Globus pallidus (tissue), 1 donor: ENCODE measurements at regions not wholly inside any gene's neighbourhood (a gene's known extent, or its start where the extent isn't known, plus 50 kb on each side); places are given as distances from the start of the nearest gene placed in this dataset.
"Not testable (repeated sequence)": the region's sequence is repeated elsewhere in the genome, so short reads cannot be mapped to it uniquely, and the experiment has no call there.

Experiments
- DNase-seq: peaks from one replicate; pipeline ENCODE4 v3.0.0-alpha.2; 2015; ENCODE audit warnings: low spot score

DNA sequence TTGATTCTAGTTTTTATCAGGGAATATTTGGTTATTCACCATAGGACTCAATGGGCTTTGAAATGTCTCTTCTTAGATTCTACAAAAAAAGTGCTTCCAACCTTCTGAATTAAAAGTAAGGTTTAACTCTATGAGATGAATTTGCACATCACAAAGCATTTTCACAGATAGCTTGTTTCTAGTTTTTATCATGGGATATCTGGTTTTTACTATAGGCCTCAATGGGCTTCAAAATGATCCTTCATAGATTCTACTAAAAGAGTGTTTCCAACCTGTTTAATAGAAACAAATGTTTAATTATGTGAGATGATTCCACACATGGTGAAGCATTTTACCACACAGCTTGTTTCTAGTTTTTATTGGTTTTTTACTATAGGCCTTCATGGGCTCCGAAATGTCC, 560.7 kb downstream of the KCNJ18 start:
- no peak for DNase-seq

- no peak for DNase-seq
Measured at GRCh38 chr17:22265807-22266206, 573.5 kb downstream of the KCNJ18 start.

DNA sequence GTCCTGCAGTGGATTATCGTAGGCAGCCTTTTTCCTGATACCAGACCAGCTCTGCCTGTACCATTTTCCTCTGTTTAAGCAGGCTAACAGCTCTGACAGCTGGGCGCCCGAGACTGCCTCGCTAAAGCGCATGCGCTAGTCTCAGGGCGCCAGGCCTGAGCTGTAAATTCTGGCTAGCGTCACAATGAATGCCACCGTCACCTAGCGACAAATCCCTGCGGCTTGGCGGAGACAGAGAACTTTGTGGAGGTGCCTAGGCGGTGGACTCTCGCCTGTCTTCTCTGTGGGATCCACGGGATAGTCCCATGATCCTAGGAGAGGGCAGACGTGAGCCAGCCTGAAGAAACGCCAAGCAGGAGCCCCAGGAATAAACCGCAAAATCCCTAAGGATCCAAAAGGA, 573.9 kb downstream of the KCNJ18 start:
- DNase-seq: no peak

GRCh38 chr17:22267019-22267418, 574.7 kb downstream of the KCNJ18 start:
- DNase-seq: no peak

- no peak for DNase-seq
Measured at GRCh38 chr17:22268214-22268911, 576.0 kb downstream of the KCNJ18 start.

GRCh38 chr17:22268912-22269220, 576.5 kb downstream of the KCNJ18 start:
- DNase-seq: no peak

GRCh38 chr17:22270381-22270780, 578.1 kb downstream of the KCNJ18 start:
- DNase-seq: no peak

- DNase-seq: not testable (repeated sequence)
Measured at GRCh38 chr17:22270809-22271208, 578.5 kb downstream of the KCNJ18 start.

GRCh38 chr17:22272363-22273146, 580.2 kb downstream of the KCNJ18 start:
- DNase-seq: no peak

DNA sequence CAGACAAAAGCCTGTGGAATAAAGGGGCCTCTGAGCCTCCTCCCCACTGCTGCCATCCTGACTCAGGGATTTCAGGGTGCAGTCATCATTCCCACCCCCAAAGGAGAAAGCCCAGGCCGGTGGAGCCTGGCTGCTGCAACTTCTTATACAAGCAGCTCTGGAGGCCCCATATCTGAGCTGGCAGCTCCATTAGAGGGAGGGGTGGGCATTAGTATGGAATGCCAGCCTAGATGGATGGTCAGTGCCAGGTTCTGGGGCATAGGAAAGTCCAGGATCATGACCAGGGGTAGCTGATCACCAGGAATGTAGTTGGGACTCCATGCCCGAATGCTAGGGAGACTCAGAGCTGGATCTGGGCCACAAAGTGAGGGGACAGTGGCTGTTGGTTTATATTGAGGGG, 581.0 kb downstream of the KCNJ18 start:
- no peak for DNase-seq

DNA sequence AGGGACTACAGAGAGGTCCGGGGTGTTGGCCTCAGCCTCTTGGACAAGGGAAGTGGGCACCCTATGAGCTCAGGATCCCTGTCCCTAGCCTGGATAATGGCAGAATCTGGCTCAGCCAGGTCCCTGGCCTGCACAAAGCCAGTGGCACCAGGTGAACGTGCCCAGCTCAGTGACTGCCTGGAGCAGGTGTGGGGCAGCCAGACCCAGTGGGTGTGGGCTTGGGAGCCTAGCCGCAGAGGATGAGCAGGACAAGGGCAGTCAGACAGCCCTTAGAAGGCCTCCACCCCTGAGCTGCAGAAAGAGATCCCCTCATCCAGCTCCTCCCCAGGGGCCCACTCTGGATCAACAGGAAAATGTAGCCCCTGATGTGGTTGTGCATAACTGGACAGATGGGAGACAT, 585.3 kb downstream of the KCNJ18 start:
- no peak for DNase-seq

DNA sequence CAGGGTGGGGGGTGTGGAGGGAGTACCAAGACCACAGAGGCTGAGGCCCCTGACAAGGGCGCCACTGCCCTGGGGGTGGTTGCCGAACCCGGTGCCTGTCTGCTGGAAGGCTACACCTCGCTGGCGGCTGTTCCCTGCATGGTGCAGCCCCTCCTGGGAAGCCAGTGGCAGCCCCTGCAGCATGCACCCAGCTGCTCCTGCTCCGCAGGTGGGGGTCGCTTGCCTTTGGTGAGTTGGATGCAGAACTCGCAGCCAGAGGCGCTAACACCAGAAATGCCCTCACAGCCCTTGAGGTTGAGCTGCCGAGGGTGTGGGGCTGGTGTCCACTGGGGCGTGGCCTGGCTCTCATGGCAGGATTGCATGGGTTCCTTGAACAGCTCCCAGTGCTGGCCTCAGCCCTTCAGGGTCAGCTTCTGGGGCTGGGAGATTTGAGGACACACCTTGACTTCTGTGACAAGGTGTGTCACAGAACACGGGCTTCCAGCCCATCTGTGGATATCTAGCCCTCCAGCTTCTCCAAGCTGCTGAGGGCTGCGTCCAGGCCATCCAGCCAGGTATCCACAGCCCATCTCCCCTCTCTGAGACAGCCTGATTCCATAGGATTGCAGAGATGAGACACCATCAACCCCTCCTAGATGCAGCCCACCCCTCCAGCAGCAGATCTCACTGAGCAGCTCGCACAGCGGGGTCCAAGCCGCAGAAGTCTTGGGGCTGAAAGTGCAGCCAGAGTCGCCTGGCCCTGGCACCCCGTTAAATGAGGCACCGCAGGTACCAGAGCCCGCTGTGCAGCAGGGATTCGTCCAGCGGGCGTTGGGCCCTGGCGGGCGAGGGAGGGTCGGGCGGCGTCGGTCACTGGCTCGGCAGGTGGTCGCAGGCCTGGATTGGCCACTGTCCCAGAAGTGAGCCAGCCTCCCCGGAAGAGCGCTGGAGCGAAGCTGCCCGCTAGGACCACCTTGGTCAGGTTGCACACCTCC, 586.3 kb downstream of the KCNJ18 start:
- no peak for DNase-seq

GRCh38 chr17:22286337-22287041, 594.2 kb downstream of the KCNJ18 start:
- no peak for DNase-seq

DNA sequence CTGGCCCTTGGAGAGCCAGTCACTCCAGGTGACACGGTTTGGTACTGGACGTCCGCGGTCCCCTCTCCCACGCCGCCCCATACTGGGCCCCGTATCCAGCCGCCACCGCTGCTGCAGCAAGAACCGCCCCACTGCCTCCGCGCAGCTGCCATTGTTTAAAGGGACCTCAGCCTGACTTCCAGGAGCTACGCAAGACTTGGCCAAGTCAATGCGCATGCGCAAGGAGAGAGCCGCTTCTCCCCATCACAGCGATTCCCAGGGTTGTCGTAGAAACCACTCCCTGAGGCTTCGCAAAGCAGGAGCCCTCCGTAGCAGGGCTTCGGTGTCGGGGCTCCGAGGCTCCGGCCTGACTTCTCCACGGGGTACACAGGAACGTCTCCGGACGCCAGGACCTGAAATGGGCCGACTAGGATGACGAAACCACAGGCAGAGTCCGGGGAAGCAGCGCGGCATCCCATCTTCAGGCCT, 606.2 kb downstream of the KCNJ18 start:
- not testable (repeated sequence) for DNase-seq

GRCh38 chr17:22300177-22300576, 607.9 kb downstream of the KCNJ18 start:
- no peak for DNase-seq

GRCh38 chr17:22300731-22301352, 608.5 kb downstream of the KCNJ18 start:
- DNase-seq: no peak

DNA sequence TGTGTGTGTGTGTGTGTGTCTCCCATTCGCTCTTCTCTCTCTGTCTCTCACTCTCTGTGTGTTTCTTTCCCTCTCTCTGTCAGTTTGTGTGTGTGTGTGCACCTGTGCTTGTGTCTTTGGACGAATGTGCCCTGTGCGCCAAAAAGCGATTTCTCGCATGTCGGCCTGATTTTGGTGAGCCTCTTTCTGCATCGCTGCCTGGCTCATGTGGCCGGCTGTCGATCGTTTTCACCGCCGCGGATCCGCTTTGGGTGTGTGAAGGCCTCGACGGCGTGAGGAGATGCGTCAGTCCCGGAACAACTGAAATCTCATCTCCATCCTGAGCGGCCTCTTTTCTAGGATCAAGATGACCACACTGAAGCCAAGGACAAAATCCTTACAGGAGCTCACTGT, 609.0 kb downstream of the KCNJ18 start:
- no peak for DNase-seq

GRCh38 chr17:22303096-22303495, 610.8 kb downstream of the KCNJ18 start:
- DNase-seq: no peak

DNA sequence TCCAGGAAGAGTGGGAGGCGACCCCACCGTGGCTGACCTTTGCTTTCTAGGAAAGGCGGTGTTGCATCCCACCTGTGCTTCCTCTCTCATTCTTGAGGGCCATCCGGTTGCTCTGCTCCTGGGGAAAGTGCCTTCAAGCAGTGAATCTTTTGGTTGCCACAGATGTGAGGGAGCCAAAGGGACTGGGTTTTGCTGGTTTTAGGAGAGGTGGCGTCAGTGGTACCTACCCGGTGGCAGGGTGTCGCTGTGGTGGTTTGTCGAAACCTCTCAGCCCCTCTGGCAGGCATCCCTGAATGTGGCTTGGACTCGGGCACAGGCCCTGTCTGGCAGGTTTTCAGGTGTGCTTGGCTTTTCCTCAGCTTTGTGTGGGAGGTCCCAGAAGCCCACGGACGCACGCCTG, 611.5 kb downstream of the KCNJ18 start:
- DNase-seq: no peak

DNA sequence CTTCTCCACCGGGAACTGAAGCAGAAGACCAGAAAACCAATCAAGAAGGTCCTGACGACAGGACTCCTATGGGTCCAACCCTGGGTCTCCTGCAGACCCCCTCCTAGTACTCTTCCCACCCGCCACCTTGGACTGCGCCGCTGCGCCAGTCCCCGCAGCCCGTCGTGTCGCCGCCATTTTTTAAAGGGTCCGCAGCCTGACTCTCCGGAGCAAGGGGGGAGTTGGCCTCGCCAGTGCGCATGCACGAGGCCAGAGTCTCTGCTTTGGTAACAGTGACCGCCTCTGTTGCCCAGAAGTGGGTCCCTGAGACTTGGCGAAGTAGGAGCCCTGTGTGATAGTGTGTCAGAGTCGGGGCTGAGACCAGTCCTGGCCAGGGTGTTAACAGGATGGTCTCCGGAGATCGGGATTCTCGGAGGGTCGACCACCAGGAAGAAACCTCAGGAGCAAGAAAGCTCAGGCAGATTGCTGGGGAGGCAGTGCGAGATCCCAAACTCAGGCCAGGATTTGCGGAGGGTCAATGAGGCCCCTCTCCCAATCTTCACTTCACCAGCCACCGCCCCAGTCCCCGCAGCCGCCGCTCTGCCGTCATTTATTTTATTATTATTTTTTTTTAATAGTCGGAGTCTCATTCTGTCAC, 612.5 kb downstream of the KCNJ18 start:
- DNase-seq: no peak
